ENCODE measurements at regions not wholly inside any gene's neighbourhood (a gene's known extent, or its start where the extent isn't known, plus 50 kb on each side); places are given as distances from the start of the nearest gene placed in this dataset.

GRCh38 chr2:204187229-204188083 lies 250.9 kb downstream of the ICOS start:
- no peak for TF ChIP-seq CTCF (IDR thresholded peaks at IDR 0.05; ENCODE audit: borderline replicate concordance, insufficient read depth, low read depth, low read length)
- H3K4me3 ChIP-seq (ENCODE audit: low read depth, low read length), result no peak overlapping the region

DNA sequence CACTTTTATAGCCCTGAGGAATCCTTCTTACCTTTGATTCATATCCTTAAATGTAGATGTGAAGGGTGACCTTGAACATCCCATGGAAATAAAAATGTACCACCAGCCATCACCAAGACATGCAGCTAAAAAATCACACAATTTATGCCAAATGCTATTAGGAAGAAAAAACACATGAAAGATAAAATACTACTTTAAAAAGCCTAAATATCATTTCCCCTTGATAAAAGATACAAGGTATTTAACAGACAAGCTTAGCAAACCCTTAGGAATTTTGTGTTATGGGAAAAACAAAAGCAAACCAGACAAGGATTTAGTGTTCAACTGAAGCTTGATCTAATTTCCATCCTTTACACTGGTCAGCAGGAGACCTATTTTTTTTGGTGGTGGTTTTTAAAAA lies 255.0 kb downstream of the ICOS start:
- no peak for TF ChIP-seq CTCF (IDR thresholded peaks at IDR 0.05; ENCODE audit: borderline replicate concordance, insufficient read depth, low read depth, low read length)
- H3K4me3 ChIP-seq (ENCODE audit: low read depth, low read length), result no peak overlapping the region

DNA sequence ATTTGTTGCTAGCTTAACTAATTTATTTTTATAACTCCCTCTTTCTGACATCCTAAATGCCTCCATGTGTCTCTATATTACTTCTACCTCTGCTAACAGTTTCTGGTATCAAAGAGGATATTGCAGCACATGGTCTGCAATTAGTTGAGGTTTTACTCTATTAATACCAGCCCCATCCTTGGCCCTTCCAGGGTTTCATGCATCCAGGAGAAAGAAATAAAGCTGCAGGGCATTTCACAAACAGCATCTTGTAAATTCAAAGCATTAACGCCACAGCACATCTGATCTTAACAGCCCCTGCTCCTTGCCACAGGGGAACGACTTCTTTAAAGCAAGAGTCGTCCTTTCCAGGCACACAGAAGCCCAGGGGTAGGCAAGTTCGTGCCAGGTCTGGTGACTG lies 258.9 kb downstream of the ICOS start:
- no peak overlapping the region for H3K4me3 ChIP-seq (ENCODE audit: low read depth, low read length)
- no peak for TF ChIP-seq CTCF (IDR thresholded peaks at IDR 0.05; ENCODE audit: borderline replicate concordance, insufficient read depth, low read depth, low read length)

DNA sequence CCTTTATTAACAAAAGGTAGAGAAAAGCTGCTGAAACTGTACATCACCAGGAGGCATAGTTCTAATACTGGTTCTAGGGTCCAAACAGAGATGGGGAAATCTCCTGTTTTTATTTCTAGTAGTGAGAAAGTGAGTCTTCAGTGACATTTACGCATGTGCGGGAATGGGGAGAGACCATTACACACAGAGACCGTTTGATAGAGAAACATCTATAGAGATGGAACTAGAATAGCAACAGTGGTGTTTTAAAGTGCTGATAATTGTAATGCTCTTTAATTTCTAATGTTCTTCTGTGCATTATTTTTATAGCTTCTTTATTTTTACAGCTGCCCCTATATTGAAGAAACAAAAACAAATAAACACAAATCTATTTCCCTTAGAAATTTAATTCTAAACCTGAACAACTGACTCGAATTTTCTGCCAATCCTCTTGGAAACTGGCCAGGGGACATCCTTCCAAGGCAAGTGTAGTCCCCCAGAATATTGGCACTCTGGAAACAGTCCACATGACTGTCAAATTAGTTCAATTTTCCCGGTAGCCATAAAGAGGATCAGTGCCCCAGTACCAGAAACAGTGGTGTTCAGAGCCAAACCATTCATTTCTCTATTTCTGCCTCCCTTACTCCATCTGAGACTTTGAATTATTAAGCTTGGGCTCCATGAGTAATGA lies 260.9 kb downstream of the ICOS start:
- H3K4me3 ChIP-seq (ENCODE audit: low read depth, low read length), result no peak overlapping the region
- no peak for TF ChIP-seq CTCF (IDR thresholded peaks at IDR 0.05; ENCODE audit: borderline replicate concordance, insufficient read depth, low read depth, low read length)

DNA sequence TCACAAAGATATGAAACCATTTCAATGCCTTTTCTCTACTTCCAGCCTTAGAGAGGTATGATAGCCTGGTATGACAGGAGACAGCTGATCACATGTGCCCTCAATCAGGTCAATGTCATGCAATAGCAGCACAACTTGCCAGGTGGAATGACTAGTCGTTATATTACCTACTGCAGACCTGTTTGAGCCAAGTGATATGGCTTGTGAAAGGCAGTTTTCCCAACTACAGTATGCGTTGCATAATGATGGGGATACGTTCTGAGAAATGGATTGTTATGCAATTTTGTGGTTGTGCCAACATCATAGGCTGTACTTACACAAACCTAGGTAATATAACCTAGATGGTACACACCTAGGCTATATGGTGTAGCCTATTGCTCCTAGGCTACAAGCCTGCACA lies 262.8 kb downstream of the ICOS start:
- TF ChIP-seq CTCF (IDR thresholded peaks at IDR 0.05; ENCODE audit: borderline replicate concordance, insufficient read depth, low read depth, low read length), result no peak
- H3K4me3 ChIP-seq (ENCODE audit: low read depth, low read length), result no peak overlapping the region

GRCh38 chr2:204201507-204201906 lies 264.9 kb downstream of the ICOS start:
- TF ChIP-seq CTCF (IDR thresholded peaks at IDR 0.05; ENCODE audit: borderline replicate concordance, insufficient read depth, low read depth, low read length), result no peak
- H3K4me3 ChIP-seq (ENCODE audit: low read depth, low read length), result no peak overlapping the region

GRCh38 chr2:204202253-204202652 lies 265.7 kb downstream of the ICOS start:
- TF ChIP-seq CTCF (IDR thresholded peaks at IDR 0.05; ENCODE audit: borderline replicate concordance, insufficient read depth, low read depth, low read length), result no peak

More at GRCh38 chr2:204202253-204202652, 265.7 kb downstream of the ICOS start:
- no peak overlapping the region for H3K4me3 ChIP-seq (ENCODE audit: low read depth, low read length)

Measured in GM12875 (cell line).